B cell (primary cell): ENCODE measurements at regions not wholly inside any gene's neighbourhood (a gene's known extent, or its start where the extent isn't known, plus 50 kb on each side); places are given as distances from the start of the nearest gene placed in this dataset.

Experiments
- EZH2 ChIP-seq: IDR thresholded peaks from 2 replicates; pipeline ENCODE4 v1.6.1; 2012; ENCODE audit warnings: borderline replicate concordance, low read depth, mild to moderate bottlenecking, moderate library complexity, low read length; ENCODE audit not compliant: insufficient read depth, poor library complexity, severe bottlenecking
- TF ChIP-seq, protein P1 (sequence below): fragments of 200-600 bp; IDR thresholded peaks from one replicate; pipeline ENCODE4 v1.8.0; 2022; ENCODE audit warnings: antibody characterized with exemption, mild to moderate bottlenecking

DNA sequence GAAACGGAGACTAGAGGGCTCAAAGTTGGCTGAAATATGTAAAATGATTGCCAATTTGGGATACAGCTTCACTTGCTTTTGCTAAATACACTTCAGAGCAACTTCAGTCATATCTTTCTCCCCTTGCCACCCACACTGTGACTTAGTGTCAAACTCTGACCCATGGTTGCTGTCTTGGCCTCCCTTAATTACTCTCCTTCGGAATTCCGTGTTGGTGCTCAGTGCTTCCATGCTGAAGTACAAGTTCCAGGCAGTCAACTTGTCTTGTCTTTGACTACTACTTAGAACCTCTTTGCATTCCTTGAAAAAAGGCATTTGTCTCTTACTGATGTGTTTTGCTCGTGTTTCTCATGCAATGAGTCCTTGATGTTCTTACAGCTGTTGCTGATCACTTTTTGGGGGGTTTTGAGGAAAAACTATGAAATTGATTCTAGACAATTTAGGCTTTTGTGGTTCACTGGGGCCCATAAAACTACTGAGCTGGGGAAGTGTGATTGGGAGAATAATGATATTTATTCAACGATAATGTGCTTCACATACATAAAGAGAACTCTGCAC, 146.0 kb downstream of the UBE2E3 start:
- TF ChIP-seq, protein P1, sequence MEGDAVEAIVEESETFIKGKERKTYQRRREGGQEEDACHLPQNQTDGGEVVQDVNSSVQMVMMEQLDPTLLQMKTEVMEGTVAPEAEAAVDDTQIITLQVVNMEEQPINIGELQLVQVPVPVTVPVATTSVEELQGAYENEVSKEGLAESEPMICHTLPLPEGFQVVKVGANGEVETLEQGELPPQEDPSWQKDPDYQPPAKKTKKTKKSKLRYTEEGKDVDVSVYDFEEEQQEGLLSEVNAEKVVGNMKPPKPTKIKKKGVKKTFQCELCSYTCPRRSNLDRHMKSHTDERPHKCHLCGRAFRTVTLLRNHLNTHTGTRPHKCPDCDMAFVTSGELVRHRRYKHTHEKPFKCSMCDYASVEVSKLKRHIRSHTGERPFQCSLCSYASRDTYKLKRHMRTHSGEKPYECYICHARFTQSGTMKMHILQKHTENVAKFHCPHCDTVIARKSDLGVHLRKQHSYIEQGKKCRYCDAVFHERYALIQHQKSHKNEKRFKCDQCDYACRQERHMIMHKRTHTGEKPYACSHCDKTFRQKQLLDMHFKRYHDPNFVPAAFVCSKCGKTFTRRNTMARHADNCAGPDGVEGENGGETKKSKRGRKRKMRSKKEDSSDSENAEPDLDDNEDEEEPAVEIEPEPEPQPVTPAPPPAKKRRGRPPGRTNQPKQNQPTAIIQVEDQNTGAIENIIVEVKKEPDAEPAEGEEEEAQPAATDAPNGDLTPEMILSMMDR: no peak
- no peak for TF ChIP-seq EZH2
